ENCODE measurements at regions not wholly inside any gene's neighbourhood (a gene's known extent, or its start where the extent isn't known, plus 50 kb on each side); places are given as distances from the start of the nearest gene placed in this dataset.

GRCh38 chr15:94100863-94101262, 130.5 kb upstream of the MCTP2 start:
- DNase-seq (ENCODE audit: low read depth in 2 of 2): no peak

- no peak for DNase-seq (ENCODE audit: low read depth in 2 of 2)
Measured at GRCh38 chr15:94099574-94099960, 131.8 kb upstream of the MCTP2 start.

- no peak for DNase-seq (ENCODE audit: low read depth in 2 of 2)
Measured at GRCh38 chr15:94098921-94099573, 132.3 kb upstream of the MCTP2 start.

GRCh38 chr15:94097552-94097951, 133.8 kb upstream of the MCTP2 start:
- DNase-seq (ENCODE audit: low read depth in 2 of 2): no peak

- no peak for DNase-seq (ENCODE audit: low read depth in 2 of 2)
Measured at GRCh38 chr15:94094310-94094709, 137.1 kb upstream of the MCTP2 start.

GRCh38 chr15:94086341-94086740, 145.0 kb upstream of the MCTP2 start:
- DNase-seq (ENCODE audit: low read depth in 2 of 2): no peak

- no peak for DNase-seq (ENCODE audit: low read depth in 2 of 2)
Measured at GRCh38 chr15:94083467-94084052, 147.8 kb upstream of the MCTP2 start.

GRCh38 chr15:94081829-94082228, 149.5 kb upstream of the MCTP2 start:
- no peak for DNase-seq (ENCODE audit: low read depth in 2 of 2)

- DNase-seq (ENCODE audit: low read depth in 2 of 2): no peak
Measured at GRCh38 chr15:94080989-94081605, 150.3 kb upstream of the MCTP2 start.

GRCh38 chr15:94080416-94080815, 150.9 kb upstream of the MCTP2 start:
- no peak for DNase-seq (ENCODE audit: low read depth in 2 of 2)

- DNase-seq (ENCODE audit: low read depth in 2 of 2): no peak
Measured at GRCh38 chr15:94079968-94080367, 151.4 kb upstream of the MCTP2 start.

GRCh38 chr15:94079459-94079858, 151.9 kb upstream of the MCTP2 start:
- DNase-seq (ENCODE audit: low read depth in 2 of 2): no peak

GRCh38 chr15:94077938-94078337, 153.4 kb upstream of the MCTP2 start:
- DNase-seq (ENCODE audit: low read depth in 2 of 2): no peak

GRCh38 chr15:94075349-94075748, 156.0 kb upstream of the MCTP2 start:
- DNase-seq (ENCODE audit: low read depth in 2 of 2): no peak

GRCh38 chr15:94070356-94071295, 160.7 kb upstream of the MCTP2 start:
- no peak for DNase-seq (ENCODE audit: low read depth in 2 of 2)

GRCh38 chr15:94069844-94070243, 161.5 kb upstream of the MCTP2 start:
- DNase-seq (ENCODE audit: low read depth in 2 of 2): no peak

GRCh38 chr15:94066811-94067210, 164.6 kb upstream of the MCTP2 start:
- no peak for DNase-seq (ENCODE audit: low read depth in 2 of 2)

- no peak for DNase-seq (ENCODE audit: low read depth in 2 of 2)
Measured at GRCh38 chr15:94066046-94066445, 165.3 kb upstream of the MCTP2 start.

- DNase-seq (ENCODE audit: low read depth in 2 of 2): no peak
Measured at GRCh38 chr15:94064676-94065313, 166.6 kb upstream of the MCTP2 start.

GRCh38 chr15:94061041-94061440, 170.3 kb upstream of the MCTP2 start:
- DNase-seq (ENCODE audit: low read depth in 2 of 2): no peak

GRCh38 chr15:94059013-94059587, 172.3 kb upstream of the MCTP2 start:
- DNase-seq (ENCODE audit: low read depth in 2 of 2): no peak
